ENCODE measurements at regions not wholly inside any gene's neighbourhood (a gene's known extent, or its start where the extent isn't known, plus 50 kb on each side); places are given as distances from the start of the nearest gene placed in this dataset.

DNA sequence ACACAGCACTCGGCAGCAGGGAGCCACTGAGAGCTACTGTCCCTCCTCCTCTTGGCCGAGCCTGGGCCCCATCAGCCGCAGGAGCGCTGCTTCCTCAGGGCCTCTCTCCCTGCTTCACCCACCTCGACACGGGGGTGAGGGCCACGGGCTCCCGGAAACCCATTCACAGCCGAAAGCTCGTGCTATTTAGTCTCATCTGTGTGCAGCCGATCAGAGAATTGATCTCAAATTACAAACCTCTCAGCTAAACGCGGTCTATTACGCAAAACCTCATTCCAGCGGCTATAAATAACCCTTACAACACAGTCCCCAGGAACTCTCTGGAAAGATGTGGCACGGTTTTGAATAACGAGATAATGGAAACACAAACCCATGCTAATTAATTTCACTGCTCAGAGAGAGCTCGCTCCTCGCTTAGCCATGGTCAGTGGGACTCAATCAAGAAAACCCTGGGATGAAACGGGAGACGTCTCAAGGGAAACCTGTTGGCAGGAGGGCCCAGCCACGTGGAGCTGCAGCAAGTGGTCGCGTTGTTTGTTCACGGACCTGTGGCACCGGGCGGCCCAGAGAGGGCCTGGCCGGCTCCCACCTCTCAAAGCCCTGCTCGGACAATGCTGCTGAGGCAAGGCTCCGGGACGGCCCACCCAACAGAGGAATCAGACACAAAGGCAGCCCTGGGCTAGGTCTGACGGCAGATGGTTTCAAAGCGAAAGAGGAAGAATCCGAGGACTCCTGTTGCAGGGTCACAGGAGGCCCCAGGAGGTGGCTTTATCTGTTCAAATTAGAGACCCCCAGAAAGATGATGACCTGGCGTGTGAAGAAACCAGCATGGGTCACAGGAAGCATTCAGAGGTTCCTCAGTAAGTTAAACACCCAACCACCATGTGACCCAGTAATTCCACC lies 210.5 kb downstream of the CTTN start:
- no peak for DNase-seq (ENCODE audit: low spot score)

DNA sequence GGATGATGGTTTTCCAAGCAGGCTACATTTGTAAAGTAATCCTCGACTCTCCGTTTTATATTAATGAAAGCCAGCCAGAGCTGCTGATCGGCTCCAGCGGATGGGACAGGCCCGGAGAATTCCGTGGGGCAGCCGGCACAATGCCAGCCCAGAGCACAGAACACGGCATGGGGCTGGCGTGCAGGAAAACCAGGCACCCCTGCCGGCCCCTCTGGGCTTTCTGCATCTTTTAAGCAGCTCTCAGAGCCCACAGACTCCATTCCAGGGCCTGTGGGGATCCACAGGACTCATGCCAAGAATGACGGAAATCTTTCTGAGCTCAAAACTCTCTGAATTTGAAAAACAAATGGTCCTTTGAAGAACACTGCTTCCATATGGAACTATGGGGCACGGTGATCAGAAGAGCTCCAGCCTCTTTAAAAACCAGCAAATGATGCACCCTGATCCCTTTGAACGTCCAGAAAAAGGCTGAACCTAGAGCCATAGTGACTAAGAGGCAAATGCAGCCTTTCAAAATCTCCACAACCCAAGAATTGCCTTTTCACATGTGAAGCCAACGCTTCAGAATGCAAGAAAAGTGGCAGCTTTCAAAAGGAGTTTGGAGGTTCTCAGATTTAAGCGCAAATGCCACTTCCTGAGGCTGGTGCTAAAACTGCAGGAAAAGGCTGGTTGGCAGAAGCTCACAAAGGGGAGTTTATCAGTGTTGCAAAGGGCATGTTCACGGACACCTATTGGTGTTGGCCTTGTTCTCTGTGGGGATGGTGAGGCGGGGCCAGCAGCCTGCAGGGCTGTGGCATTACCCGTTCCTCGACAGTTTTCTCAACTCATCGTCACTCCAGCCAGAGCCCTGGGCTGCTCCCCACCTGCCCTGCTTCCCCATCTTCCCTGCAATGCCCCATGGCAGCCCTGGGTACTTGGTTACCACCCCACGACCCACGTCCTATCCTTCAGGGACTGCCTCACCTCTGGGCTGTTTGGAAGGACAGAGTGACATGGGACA lies 212.5 kb downstream of the CTTN start:
- DNase-seq (ENCODE audit: low spot score): no peak

DNA sequence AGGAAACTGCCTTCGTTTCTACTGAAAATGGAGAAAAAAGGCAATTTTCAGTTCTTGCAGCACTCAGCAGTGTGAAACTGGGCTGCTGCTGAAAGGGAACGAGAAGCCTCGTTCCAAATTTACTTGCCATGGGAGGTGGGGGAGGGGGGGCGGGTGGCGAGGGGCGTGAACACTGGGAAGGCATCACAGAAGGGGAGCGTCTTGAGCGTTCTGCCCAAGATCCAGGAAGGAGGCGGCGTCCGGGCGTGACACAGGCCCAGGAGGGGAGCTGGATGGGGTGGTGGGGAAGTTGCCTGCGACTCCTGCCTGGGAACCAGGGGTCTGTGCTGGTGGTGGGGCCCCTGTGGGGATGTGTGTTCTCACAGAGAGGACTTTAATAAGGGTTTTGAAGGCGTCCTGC lies 213.5 kb downstream of the CTTN start:
- DNase-seq (ENCODE audit: low spot score): no peak

DNA sequence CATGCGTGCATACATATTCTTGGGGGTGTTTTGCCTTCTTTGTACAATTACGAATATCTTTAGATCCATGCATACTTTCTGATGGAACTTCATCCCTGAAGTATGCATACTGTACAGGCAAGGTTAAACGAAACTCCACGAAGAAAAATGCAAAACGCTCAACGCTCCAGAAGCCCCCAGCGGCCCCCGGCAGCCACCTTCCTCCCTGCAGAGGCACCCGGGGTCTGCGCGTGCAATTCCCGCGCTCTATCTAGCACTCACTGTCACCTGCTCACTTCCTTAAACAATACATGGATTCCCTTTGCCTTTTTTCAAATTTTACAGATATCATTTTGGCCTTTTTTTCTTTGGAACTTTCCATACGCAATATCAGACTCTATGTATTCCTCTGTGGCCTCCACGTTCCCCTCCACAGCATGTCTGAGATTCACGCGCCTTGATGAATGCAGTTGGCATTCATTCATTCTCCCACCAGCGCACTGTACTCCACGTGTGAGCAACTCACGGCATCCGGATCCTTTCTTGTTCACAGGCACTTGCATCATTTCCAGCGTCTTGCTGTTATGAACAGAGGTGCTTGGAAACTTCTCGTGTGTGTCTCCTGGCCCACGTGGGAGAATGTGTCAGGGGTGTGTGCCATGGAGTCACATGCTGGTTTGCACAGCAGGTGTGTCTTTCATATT lies 214.3 kb downstream of the CTTN start:
- no peak for DNase-seq (ENCODE audit: low spot score)

DNA sequence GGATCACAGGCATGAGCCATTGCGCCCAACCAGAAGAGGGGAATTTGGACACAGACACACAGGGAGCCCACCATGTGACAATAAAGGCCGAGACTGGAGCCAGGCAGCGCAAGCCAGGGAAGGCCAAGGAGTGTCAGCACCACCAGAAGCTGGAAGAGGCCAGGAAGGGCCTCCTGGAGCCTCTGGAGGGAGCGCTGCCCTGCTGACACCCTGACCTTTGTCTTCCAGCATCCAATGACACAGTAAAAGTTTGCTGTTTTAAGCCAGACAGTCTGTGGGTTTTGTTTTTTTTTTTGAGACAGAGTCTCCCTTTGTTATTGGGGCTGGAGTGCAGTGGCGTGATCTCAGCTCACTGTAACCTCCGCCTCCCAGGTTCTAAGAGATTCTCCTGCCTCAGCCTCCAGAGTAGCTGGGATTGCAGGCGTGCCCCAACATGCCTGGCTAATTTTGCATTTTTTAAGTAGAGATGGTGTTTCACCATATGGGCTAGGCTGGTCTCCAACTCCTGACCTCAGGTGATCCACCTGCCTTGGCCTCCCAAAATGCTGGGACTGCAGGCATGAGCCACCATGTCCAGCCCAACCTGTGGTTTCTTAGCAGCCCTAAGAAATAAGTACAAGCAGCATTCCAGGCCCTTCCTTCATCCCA lies 215.8 kb downstream of the CTTN start:
- no peak for DNase-seq (ENCODE audit: low spot score)

DNA sequence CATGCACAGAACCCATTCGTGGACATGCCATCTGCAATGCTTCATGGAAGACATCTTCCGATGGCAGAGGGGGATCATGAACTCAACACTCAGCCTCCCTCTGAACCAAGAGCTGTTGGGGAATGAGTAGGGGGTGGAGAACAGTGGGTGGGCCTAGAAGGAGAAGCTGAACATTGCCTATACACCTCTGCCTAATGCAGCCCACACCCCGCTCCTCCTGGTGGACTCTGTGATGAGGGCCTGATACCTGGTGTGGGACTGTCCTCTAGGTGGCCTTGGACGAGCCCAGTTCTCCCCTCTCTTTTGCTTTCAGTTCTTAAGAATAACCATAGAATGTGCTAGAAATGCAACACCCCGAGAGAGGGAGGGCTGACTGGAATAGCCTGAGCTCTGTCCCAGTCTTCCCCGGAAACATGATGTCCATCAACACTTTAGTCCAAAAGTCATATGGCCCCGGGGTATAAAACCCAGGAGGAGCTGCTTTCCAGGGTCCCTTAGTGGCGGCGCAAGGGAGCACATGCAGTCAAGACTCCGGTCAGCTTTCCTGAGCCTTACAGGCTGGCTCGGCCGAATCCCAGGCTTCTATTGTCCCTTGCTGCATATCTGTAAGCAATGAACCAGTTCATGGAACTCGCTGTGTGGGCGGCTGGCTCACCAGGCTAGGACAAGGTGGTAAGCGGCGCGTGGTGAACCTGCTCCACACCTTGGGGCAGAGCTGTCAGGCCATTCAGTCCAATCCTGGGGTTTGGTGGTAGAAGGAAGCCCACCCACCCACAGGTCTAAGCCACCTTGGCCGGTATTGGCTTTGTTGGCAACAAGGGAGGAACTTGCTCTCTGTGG lies 216.9 kb downstream of the CTTN start:
- no peak for DNase-seq (ENCODE audit: low spot score)

DNA sequence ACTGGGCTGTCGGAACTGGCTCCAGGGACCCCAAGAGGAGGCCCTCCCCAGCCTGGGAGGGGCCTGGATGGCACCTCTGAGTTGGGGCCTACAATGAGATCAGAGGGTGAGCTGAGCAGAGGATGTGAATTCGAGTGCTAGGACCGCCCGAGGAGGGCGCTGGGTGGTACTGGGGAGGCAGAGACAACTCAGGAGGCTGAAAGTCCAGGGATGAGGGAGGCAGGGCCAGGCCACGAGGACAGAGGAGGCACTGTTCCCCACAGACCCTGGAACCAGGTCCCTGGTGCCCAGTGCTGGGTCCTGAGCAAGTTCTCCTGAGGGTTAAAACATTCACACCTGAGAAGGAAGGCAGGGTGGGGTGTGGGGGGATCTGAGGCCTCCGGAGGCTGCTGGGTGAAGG lies 218.0 kb downstream of the CTTN start:
- DNase-seq (ENCODE audit: low spot score): no peak

GRCh38 chr11:70616938-70617654 lies 218.8 kb downstream of the CTTN start:
- DNase-seq (ENCODE audit: low spot score): no peak

DNA sequence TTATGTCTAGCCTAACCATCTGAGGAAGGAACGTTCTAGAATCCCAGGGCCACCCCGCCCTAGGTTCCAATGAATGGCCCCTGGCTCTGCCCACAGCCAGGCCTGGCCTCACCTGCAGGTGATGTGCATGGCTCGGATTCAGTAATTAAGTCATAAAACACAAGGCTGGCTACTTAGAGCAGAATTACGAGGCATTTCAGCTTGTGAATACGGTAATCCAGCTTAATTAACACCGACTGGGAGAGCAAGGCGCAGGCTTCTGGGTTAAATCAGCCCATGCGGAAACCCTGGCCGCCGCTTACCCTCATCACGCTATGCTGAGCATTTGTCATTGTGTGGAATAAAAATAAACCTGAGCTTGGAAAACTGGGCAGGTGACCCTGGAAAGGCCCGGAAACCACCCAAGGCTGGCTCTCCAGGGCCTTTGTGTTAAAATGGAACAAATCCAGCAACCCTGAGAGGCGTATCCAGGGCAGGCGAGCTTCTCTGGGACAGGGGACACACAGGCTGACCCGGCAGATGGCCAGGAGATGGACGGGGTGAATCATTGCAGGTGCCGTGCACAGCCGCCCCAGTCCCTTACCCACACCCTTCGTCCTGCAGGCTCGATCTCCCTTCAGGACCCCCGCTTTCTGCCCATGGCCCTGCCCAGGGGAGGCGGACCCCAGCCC lies 220.2 kb downstream of the CTTN start:
- DNase-seq (ENCODE audit: low spot score): no peak

GRCh38 chr11:70619591-70619990 lies 221.3 kb downstream of the CTTN start:
- no peak for DNase-seq (ENCODE audit: low spot score)

- no peak for DNase-seq (ENCODE audit: low spot score)
These were observed 222.3 kb downstream of the CTTN start for GRCh38 chr11:70620510-70621184.

DNA sequence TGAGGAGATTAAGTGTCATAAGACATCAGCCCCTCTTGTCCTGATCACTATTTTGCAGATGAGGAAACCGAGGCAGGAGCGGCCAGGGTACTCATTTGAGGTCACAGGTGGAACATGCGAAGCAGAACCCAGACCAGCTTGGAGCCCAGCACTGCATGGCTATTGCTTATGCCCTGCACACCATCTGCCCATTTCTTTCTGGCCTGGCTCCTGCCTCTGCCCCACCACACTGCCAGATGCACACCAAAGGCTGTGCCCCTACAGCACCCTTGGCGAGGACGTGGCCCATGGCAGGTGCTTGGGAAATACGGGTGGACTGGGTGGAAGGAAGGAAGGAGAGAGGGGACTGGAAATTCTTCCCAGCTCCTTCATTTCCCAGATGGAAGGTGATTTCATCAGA lies 222.9 kb downstream of the CTTN start:
- no peak for DNase-seq (ENCODE audit: low spot score)

DNA sequence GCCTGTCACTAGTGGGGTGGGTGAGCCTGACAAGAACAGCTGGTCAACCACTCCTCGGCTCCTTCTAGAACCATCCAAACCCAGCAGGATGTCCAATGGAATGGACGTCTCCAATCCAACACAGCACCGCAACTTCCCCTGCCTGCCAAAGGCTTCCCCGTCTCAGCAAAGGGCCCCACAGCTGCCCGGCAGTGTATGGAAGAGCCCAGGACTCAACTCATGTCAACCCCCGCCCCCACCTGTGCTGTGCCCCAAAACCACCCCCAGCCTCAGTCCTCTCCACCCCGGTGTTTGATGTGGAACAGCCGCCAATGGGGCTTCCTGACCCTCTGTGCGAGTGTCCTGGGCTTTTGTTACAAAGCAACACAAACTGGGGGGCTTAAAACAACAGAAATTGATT lies 223.8 kb downstream of the CTTN start:
- no peak for DNase-seq (ENCODE audit: low spot score)

- DNase-seq (ENCODE audit: low spot score): no peak
These were observed 225.7 kb downstream of the CTTN start for GRCh38 chr11:70623906-70624597.

DNA sequence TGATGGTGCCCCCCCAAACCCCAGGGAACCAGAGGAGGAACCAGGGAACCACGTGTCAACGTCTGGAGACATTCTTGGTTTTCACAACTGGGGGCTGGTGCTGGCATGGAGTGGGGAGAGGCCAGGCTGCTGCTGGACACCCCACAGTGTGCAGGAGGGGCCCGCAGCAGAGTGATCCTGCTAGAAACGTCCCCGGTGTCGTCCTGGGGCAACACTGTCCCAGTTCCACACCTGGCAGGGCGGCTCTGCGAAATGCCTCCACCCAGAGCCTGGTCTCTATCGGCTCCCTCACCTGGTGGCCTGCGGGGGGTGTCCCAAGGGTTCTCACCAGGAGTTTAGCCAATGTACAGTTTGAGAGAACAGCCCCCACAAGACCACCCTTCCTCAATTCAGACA lies 226.3 kb downstream of the CTTN start:
- no peak for DNase-seq (ENCODE audit: low spot score)

DNA sequence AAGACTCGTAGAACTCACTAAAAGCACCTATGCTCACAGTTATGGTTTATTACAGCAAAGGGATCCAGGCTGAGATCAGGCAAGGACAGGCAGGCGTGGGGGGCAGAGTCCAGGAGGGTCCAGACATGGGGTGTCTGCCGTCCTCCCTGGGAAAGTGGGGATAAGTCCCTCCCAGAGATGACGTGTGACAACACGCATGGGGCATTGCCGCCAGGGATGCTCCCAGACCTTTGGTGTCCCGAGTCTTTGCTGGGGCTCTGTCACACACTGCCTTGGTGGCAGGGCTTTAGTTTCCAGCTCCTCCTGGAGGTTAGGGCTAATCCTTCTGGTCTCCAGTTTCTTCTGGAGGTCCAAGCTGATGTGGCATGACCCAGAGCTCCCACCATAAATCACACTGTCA lies 226.7 kb downstream of the CTTN start:
- no peak for DNase-seq (ENCODE audit: low spot score)

GRCh38 chr11:70625582-70626518 lies 227.5 kb downstream of the CTTN start:
- DNase-seq (ENCODE audit: low spot score): no peak

Measured in CD4-positive, alpha-beta T cell treated with Interleukin-6 at 100 ng/mL for 8 hours (primary cell).